ENCODE measurements at regions not wholly inside any gene's neighbourhood (a gene's known extent, or its start where the extent isn't known, plus 50 kb on each side); places are given as distances from the start of the nearest gene placed in this dataset.

GRCh38 chr3:117485841-117486240 is 776.3 kb downstream of the TUSC7 start:
- no peak for DNase-seq

GRCh38 chr3:117486719-117487716 is 777.4 kb downstream of the TUSC7 start:
- DNase-seq: no peak

DNA sequence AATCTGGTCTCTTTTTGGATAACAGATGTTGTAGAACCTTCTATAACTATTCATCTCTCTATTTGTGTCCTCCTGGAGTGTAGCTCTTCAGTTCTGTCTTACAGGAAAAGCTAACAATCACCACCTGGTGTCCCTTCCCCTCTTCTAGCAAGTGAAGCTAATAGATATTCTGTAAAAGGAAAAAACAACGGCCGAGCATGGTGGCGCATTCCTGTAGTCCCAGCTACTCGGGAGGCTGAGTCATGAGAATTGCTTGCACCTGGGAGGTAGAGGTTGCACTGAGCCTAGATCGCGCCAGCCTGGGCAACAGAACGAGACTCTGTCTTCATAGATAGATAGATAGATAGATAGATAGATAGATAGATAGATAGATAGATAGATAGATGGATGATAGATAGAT is 779.4 kb downstream of the TUSC7 start:
- DNase-seq: no peak

GRCh38 chr3:117489663-117490079 is 780.1 kb downstream of the TUSC7 start:
- DNase-seq: no peak

DNA sequence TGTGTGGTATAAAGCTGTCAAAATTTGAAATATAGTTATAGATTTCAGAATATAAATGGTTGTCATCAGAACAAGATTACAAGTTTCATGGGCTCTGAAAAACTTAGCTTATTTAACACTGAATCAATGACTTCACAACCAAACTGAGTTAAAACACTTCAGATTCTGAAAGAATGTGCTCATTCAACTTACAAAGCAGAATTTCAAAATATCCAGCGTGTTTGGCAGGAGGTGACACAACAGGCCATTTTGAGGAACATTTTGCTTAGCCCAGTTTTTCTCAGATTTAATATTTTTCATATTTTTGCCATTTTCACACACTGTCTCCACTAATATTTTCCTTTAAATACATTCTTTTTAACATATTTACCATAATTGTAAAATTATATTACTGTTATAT is 781.1 kb downstream of the TUSC7 start:
- DNase-seq: no peak

DNA sequence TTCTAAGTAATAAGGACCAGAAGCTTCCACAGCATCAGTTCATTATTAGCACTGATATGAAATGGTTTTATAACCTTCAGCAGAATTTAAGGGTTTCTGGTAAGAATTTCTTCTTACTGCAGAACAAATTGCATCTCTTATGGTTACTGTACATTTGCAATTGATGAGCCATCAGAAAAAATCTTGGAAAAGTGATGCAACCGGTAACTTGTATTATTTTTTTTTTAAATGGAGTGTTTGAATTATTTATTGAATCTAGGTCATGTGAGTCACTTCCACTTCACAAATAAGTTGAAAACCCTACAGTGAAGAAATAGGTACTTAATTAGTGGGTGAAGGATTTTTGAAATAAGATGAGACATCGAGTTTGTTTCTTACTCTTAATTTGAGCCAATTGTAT is 786.0 kb downstream of the TUSC7 start:
- DNase-seq: no peak

DNA sequence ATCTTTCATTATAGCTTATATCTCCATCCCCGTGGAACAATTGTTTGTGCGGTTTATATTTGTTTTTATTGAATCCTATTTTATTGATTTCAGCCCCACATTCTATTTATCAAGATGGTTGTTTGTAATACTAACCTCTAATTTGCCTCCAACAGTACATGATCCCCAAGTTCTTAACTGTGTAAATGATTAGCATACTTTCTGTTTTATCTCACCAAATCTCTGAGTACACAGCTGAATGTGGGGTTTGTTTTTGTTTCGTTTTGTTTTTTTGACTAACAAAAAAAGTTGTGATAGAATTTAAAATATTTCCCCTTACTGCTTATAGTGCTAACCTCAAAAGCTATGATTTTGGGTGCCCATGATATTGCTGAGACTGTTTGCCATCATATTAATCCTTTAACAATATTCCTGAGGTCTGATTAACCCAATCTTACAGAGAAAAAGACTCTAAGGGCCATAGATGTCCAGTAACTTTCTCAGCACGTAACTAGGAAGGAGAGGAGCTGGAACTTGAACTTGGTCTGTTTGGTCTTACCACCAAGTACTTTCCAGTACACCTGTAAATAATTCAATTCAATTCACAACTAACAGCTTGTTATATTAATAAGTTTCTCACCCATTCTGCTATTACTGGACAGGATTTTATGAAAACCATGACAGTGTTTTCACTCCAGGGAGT is 789.8 kb downstream of the TUSC7 start:
- no peak for DNase-seq

DNA sequence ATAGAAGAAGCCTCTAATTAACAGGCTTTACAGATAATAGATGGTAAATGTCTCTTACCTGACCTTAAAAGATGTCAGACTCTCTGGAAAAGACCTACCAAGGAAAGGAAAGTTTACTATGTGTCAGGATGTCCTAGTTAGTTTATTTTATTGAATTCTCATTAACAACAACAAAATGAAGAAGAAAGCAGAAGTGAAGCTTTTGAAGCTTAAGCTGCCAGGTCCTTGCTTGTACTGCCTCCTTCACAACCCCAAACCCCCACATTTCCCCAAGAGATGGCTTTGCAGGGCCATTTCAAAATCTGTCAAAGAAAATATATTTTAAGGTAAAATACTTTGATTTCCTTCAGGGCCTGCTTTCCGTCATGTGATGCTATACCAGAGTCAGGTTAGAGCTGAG is 798.4 kb downstream of the TUSC7 start:
- DNase-seq: no peak

DNA sequence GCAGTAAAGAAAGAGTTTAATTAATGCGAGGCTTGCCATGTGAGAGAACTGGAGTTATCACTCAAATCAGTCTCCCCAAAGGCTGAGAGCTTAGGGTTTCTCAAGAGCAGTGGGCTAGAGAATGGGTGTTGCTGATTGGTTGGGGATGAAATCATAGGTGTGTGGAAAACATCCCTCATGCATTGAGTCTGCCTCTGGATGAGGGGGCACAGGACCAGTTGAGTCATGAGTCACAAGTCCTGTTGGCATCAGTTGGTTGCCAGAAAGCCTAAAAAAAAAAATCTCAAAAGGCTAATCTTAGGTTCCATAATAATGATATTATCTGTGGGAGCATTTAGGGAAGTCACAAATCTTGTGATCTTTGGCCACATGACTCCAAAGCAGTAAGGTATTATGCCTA is 800.3 kb downstream of the TUSC7 start:
- no peak for DNase-seq

DNA sequence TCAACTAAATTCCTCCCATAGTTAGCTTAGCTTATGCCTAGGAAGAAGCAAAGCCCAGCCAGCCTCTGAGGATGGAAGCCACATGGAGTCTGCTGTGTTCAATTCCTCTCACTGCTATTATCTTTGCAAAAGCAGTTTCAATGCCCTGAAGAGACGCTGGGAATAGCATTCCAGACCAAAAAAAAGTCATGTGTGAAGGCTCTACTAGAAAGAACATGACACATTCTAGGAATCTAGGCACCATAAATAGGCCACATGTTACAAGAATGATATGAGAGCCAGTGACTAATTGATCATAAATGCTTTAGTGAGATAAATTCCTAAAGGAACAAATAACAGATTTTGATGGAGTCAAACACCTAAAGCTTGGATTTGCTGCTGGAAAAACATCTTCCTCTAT is 800.8 kb downstream of the TUSC7 start:
- DNase-seq: no peak

- no peak for DNase-seq
Observed at GRCh38 chr3:117512975-117513374, 803.4 kb downstream of the TUSC7 start.

GRCh38 chr3:117515309-117515708 is 805.7 kb downstream of the TUSC7 start:
- no peak for DNase-seq

GRCh38 chr3:117518364-117518763 is 808.8 kb downstream of the TUSC7 start:
- no peak for DNase-seq

GRCh38 chr3:117519776-117520175 is 810.2 kb downstream of the TUSC7 start:
- no peak for DNase-seq

- no peak for DNase-seq
Observed at GRCh38 chr3:117520582-117520981, 811.0 kb downstream of the TUSC7 start.

DNA sequence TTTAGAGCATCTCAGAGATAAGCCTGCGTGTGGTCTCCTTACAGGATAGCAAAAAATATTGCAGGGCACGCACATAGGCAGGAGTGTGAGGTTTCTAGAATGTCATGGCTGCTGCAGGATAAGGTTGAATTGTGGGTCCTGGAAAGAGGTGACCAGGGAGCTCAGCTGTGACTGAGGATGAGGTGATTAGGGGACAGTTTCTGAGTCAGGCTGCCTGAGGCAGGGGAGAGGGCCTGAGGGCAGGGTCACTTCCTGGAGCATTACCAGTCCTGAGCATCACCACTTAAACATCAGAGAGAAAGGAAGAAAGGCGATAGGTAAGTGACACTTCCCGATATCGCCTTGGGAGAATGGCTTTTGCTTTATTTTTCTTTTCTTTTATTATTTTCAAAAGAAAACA is 813.8 kb downstream of the TUSC7 start:
- no peak for DNase-seq

DNA sequence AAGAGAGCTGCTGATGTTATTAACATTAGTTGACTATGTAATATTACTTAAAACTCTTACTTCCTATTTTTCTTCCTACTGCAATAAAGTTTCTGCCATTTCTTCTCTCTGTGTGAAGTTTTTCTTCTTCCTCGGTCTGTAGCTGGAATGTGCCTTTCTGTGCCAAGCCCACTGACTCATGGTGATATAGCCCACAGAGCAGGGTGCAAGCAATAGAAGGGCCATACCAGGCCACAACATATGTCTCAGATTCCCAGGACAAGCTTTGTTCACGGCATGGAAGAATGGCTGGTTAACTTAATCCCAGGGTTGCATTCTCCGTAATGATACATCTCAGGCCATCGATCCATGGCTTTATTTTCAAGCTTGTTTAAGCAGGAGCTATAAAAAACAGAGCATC is 815.3 kb downstream of the TUSC7 start:
- no peak for DNase-seq

- DNase-seq: no peak
Observed at GRCh38 chr3:117526470-117527079, 817.0 kb downstream of the TUSC7 start.

- no peak for DNase-seq
Observed at GRCh38 chr3:117527346-117527745, 817.8 kb downstream of the TUSC7 start.

DNA sequence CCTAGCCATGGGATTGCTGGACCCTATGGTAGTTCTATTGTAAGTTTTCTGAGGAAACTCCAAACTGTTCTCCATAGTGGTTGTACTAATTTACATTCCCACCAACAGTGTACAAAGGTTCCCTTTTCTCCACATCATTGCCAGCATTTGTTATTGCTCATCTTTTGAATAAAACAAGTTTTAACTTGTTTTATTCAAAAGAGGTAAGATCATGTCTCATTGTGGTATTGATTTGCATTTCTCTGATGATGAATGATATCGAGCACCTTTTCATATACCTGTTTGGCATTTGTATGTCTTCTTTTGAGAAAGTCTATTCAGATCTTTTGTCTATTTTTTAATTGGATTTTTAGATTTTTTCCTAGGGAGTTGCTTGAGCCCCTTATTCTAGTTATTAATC is 819.1 kb downstream of the TUSC7 start:
- DNase-seq: no peak

DNA sequence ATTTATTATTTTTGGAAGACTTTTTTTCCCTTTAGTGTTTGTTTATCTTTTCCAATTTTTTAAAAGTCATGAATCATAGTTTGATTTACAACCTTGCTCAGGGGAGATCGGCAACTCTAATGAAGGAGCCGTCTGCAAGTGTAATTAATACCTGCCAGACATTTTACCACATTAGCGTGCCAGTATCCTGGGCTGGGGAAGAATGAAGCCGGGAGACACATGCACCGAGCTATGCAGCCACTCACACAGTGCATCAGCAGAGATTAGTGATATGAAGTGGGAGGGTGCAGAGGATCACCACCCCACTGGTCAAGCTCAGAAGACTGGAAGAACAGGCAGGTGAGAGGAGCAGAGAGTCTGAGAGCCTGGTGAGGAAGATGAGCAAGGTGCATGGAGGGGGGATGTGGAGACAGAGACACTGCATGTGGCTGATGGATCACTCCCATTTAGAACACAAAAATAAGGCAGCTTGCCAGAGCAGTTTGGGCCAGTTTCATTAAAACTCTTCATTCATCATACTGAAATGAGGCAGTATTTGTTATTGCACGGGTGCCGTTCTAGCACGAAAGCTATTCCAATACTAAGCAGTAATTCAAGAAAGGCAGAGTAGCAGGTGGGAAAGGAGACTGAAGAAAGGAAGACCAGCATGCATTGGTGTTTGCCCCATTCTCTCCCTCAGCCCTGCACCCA is 821.6 kb downstream of the TUSC7 start:
- DNase-seq: no peak

GRCh38 chr3:117532268-117532667 is 822.7 kb downstream of the TUSC7 start:
- DNase-seq: no peak

- DNase-seq: no peak
Observed at GRCh38 chr3:117534138-117534537, 824.6 kb downstream of the TUSC7 start.
